RWPE1 (cell line): ENCODE measurements at regions not wholly inside any gene's neighbourhood (a gene's known extent, or its start where the extent isn't known, plus 50 kb on each side); places are given as distances from the start of the nearest gene placed in this dataset.
"Not testable (repeated sequence)": the region's sequence is repeated elsewhere in the genome, so short reads cannot be mapped to it uniquely, and the experiment has no call there.

ENCODE experiments used
- CTCF ChIA-PET: fragments of 350-600 bp; sonication (Branson Sonifier 250); formaldehyde crosslinking; extraction: SDS; loops from one replicate; lab custom pipeline; 2021; lab: Yijun Ruan, JAX
- POLR2A ChIA-PET: fragments of 400-600 bp; formaldehyde crosslinking; extraction: SDS; loops from one replicate; lab custom pipeline; 2020; ENCODE audit warnings: antibody characterized with exemption; ENCODE audit not compliant: low non-redundant PET; lab: Yijun Ruan, JAX
- DNase-seq: peaks from one replicate; pipeline ENCODE4 v3.0.0; 2012; ENCODE audit warnings: low spot score
- H3K27ac ChIP-seq: fragments of 450-650 bp; 2 replicates; pipeline ENCODE4 v1.5.1; 2017
- CTCF ChIP-seq: fragments of 450-650 bp; conservative IDR thresholded peaks from 2 replicates; pipeline ENCODE4 v1.5.1; 2017; ENCODE audit warnings: low read depth, mild to moderate bottlenecking

DNA sequence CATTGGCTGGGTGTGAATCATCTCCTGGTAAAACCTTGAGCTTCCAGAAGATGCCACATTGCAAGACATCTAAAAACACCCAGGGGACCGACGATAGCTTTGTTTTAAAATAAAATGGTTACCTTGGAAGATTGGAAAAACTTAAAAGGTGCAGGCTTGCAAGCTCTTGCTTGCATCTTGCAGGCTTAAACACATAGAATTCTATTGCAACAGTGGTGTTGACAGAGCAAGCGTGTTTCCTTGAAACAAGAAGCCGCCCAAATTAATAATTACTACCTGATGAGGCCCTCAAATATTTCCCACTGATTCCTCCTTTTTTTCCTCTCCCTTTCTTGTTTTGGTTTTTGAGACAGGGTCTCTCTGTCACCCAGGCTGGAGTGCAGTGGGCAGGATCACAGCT, 137.1 kb upstream of the BASP1 start:
- ChIA-PET CTCF (interaction anchor here (0.6 kb wide), 1 partner anchor 123 kb away, joined by 3 read pairs; no protein-coding TSS in a partner anchor), POLR2A (interaction anchor here (0.5 kb wide), 1 partner anchor 13 kb away, joined by 10 read pairs; no protein-coding TSS in a partner anchor)
- no peak for TF ChIP-seq CTCF

DNA sequence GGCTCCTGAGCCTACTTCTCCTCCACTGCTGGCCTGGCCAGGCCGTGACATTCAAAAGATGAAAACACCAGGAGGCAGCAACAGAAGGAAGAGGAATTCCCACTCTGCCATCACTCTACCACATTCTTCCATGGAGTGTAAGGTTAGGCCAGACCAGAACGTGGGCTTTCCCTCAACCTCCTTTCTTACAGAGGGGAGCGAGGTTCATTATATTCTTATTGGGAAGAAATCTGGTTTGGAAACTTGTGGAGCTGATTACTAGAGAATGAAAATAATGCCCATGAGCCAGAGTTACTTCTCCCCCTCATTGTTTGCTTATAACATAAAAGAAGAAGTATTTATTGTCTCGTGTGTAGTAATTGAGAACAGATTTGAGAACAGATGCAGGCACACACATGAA, 136.3 kb upstream of the BASP1 start:
- H3K27ac ChIP-seq: no peak overlapping the region
- CTCF ChIA-PET: no interaction called here
- no peak for TF ChIP-seq CTCF
- DNase-seq: no peak
- POLR2A ChIA-PET: no interaction called here

More for the DNA sequence above, 137.1 kb upstream of the BASP1 start:
- no peak overlapping the region for H3K27ac ChIP-seq
- no peak for DNase-seq

DNA sequence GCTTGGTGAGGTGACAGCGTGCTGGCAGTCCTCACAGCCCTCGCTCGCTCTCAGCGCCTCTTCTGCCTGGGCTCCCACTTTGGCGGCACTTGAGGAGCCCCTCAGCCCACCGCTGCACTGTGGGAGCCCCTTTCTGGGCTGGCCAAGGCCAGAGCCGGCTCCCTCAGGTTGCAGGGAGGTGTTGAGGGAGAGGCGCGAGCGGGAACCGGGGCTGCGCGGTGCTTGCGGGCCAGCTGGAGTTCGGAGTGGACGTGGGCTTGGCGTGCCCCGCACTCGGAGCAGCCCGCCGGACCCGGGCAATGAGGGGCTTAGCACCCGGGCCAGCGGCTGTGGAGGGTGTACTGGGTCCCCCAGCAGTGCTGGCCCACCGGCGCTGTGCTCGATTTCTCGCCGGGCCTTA, 134.2 kb upstream of the BASP1 start:
- CTCF ChIA-PET, H3K27ac ChIP-seq, POLR2A ChIA-PET, DNase-seq: not testable (repeated sequence)

DNA sequence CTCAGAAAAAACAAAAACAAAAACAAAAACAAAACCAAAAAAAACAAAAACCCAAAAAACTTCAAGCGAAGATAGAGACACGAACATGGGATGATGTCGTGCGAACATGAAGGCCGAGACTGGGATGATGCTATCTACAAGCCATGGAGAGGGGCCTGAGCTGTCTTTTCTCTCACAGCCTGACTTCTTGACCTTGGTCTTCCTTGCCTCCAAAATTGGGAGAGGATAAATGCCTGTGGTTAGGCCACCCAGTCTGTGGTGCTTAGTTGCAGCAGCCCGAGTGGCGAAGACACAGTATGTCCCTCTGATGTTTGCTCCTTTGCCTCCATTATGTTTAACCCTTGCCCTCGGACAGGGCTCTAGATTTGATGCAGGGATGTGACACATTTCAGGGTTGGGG, 130.4 kb upstream of the BASP1 start:
- DNase-seq: no peak
- POLR2A ChIA-PET: no interaction called here
- no peak for TF ChIP-seq CTCF
- CTCF ChIA-PET: no interaction called here
- H3K27ac ChIP-seq: no peak overlapping the region

DNA sequence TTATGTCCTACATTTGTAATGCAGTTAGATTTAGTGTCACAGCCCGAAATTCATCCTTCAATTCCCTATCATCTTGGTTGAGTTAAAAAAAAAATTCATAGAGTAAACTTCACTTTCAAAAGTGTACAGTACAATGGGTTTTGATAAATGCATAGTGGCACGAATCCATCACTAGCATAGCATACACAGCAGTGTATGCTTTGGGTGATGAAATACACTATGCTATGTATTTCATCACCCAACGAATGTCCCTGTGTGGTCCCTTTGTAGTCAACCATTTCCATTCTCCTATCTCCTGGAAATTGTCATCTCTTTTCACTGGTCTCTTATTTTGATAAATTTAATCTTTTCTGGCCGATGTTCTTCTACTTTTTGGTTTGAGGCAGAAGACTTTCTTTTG, 129.4 kb upstream of the BASP1 start:
- ChIA-PET POLR2A (no interaction called here), CTCF (interaction anchor here (0.6 kb wide), 1 partner anchor 165 kb away, joined by 3 read pairs; no protein-coding TSS in a partner anchor)
- no peak overlapping the region for H3K27ac ChIP-seq
- DNase-seq: no peak
- TF ChIP-seq CTCF: no peak

DNA sequence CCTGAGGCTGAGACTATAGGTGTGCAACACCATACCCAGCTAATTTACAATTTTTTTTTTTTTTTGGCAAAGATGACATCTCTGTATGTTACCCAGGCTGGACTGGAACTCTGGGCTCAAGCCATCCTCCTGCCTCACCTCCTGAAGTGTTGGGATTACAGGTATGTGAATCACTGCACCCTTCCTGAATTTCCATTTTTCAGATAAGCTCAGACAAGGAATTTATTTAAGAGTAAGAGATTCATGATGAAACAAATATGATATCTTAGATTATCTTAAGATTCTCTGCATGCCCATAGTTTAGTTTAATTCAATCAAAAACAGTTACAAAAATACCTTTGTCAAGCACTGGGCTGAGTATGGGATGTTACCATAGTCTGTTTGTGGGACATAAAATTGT, 128.4 kb upstream of the BASP1 start:
- no peak overlapping the region for H3K27ac ChIP-seq
- TF ChIP-seq CTCF: no peak
- CTCF ChIA-PET: interaction anchor here (0.5 to 0.6 kb wide), 2 partner anchors 17 to 68 kb away, joined by 3 read pairs; no protein-coding TSS in a partner anchor
- DNase-seq: no peak
- POLR2A ChIA-PET: no interaction called here

DNA sequence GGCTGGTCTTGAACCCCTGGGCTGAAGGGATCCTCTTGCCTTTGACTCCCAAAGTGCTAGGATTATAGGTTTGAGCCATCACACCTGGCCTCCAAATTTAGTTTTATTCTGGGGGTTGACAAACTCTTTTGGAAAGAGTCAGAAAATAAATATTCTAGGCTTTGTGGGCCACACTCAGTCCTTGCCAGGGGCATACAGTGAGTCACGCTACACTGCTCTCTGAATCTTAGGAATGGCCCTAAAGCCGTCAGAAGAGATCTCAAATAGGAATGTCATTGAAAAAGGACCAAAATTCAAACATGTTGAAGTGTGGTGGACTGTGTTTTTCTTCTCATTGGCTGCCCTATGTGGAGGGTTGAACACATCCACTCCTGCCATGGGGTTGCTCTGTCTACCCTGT, 127.7 kb upstream of the BASP1 start:
- no peak overlapping the region for H3K27ac ChIP-seq
- no peak for DNase-seq
- TF ChIP-seq CTCF: no peak
- CTCF ChIA-PET: interaction anchor here (0.5 kb wide), 1 partner anchor 16 kb away, joined by 3 read pairs; no protein-coding TSS in a partner anchor
- POLR2A ChIA-PET: no interaction called here
